ENCODE measurements at regions not wholly inside any gene's neighbourhood (a gene's known extent, or its start where the extent isn't known, plus 50 kb on each side); places are given as distances from the start of the nearest gene placed in this dataset.

- TF ChIP-seq BHLHE40 (IDR thresholded peaks at IDR 0.05; ENCODE audit: borderline replicate concordance) (no peak), ELF4 (IDR thresholded peaks at IDR 0.05) (no peak)
Measured at GRCh38 chr20:4524307-4524706, 161.9 kb upstream of the PRNP start.
